DMS153 treated with DMSO at 0.1 percent for 48 hours (cell line): ENCODE measurements at regions not wholly inside any gene's neighbourhood (a gene's known extent, or its start where the extent isn't known, plus 50 kb on each side); places are given as distances from the start of the nearest gene placed in this dataset.

Source experiments
- DNase-seq: peaks from one replicate; lab custom pipeline; 2025; ENCODE audit not compliant: unreplicated experiment; lab: John Stamatoyannopoulos, UW

GRCh38 chr3:23663661-23664186, 142.0 kb upstream of the UBE2E1 start:
- no peak for DNase-seq

GRCh38 chr3:23664459-23664858, 141.3 kb upstream of the UBE2E1 start:
- no peak for DNase-seq

- no peak for DNase-seq
These were observed 140.0 kb upstream of the UBE2E1 start for GRCh38 chr3:23665741-23666140.

GRCh38 chr3:23666818-23667217, 138.9 kb upstream of the UBE2E1 start:
- DNase-seq, result no peak

GRCh38 chr3:23667536-23668429, 138.0 kb upstream of the UBE2E1 start:
- DNase-seq, result no peak

- no peak for DNase-seq
These were observed 137.3 kb upstream of the UBE2E1 start for GRCh38 chr3:23668430-23668904.

GRCh38 chr3:23669541-23670255, 136.1 kb upstream of the UBE2E1 start:
- no peak for DNase-seq

- DNase-seq, result no peak
These were observed 133.7 kb upstream of the UBE2E1 start for GRCh38 chr3:23671851-23672589.

- DNase-seq, result no peak
These were observed 133.1 kb upstream of the UBE2E1 start for GRCh38 chr3:23672628-23673027.

GRCh38 chr3:23675010-23675409, 130.7 kb upstream of the UBE2E1 start:
- DNase-seq, result no peak

GRCh38 chr3:23676093-23676492, 129.7 kb upstream of the UBE2E1 start:
- DNase-seq, result no peak

GRCh38 chr3:23682646-23683045, 123.1 kb upstream of the UBE2E1 start:
- DNase-seq, result no peak

- DNase-seq, result no peak
These were observed 120.1 kb upstream of the UBE2E1 start for GRCh38 chr3:23685541-23686258.

GRCh38 chr3:23686519-23686918, 119.2 kb upstream of the UBE2E1 start:
- no peak for DNase-seq

- DNase-seq, result no peak
These were observed 114.3 kb upstream of the UBE2E1 start for GRCh38 chr3:23691357-23691895.

GRCh38 chr3:23696842-23697241, 108.9 kb upstream of the UBE2E1 start:
- no peak for DNase-seq

GRCh38 chr3:23697416-23697815, 108.3 kb upstream of the UBE2E1 start:
- no peak for DNase-seq

- no peak for DNase-seq
These were observed 107.0 kb upstream of the UBE2E1 start for GRCh38 chr3:23698652-23699313.

- no peak for DNase-seq
These were observed 105.1 kb upstream of the UBE2E1 start for GRCh38 chr3:23700616-23701015.
